H1 (cell line): ENCODE measurements at regions not wholly inside any gene's neighbourhood (a gene's known extent, or its start where the extent isn't known, plus 50 kb on each side); places are given as distances from the start of the nearest gene placed in this dataset.

Experiments
- CTCF ChIA-PET: fragments of 300-600 bp; sonication (Branson Sonifier 250); formaldehyde crosslinking; loops from one replicate; lab custom pipeline; 2021; ENCODE audit not compliant: partially characterized antibody; lab: Charles Lee
- POLR2A ChIA-PET: fragments of 300-600 bp; sonication (Branson Sonifier 250); formaldehyde crosslinking; loops from one replicate; lab custom pipeline; 2021; ENCODE audit warnings: inconsistent platforms; ENCODE audit not compliant: partially characterized antibody; lab: Charles Lee
- DNase-seq, 2 experiments: peaks; one replicate each; pipeline versions ENCODE4 v3.0.0 to v3.0.0-alpha.2; 2010 to 2022; ENCODE audit warnings: low spot score in 2 of 2, low read depth in 1 of 2, mixed read lengths in 1 of 2
- FAIRE-seq: peaks from 2 replicates; lab custom pipeline; 2011; peaks lifted over from hg19 to GRCh38; lab: Jason Lieb, UNC
- H2AFZ ChIP-seq: 2 replicates; pipeline ENCODE4 v1.8.1; 2012; ENCODE audit warnings: low read length, inconsistent platforms
- H2AK5ac ChIP-seq: 2 replicates; pipeline ENCODE4 v1.6.1; 2013; ENCODE audit warnings: low read depth, low read length
- H2BK120ac ChIP-seq: replicated peaks from 2 replicates; pipeline ENCODE3; 2013; ENCODE audit warnings: low read depth, low read length, inconsistent platforms
- H2BK12ac ChIP-seq: 2 replicates; pipeline ENCODE4 v1.6.1; 2013; ENCODE audit warnings: low read depth, low read length
- H2BK15ac ChIP-seq: 2 replicates; pipeline ENCODE4 v1.6.1; 2013; ENCODE audit warnings: low read length
- H2BK20ac ChIP-seq: 2 replicates; pipeline ENCODE4 v1.6.1; 2013; ENCODE audit warnings: low read length
- H2BK5ac ChIP-seq: 2 replicates; pipeline ENCODE4 v1.6.1; 2013; ENCODE audit warnings: low read depth, low read length
- H3K14ac ChIP-seq: 2 replicates; pipeline ENCODE4 v1.6.1; 2013; ENCODE audit warnings: inconsistent platforms; ENCODE audit not compliant: insufficient read length
- H3K18ac ChIP-seq: 2 replicates; pipeline ENCODE4 v1.6.1; 2013; ENCODE audit warnings: low read length; ENCODE audit errors: extremely low read depth
- H3K23ac ChIP-seq: 2 replicates; pipeline ENCODE4 v1.6.1; 2013; ENCODE audit warnings: inconsistent platforms; ENCODE audit not compliant: insufficient read length
- H3K23me2 ChIP-seq: 2 replicates; pipeline ENCODE4 v1.6.1; 2013; ENCODE audit warnings: low read depth, low read length
- H3K27ac ChIP-seq: 2 replicates; pipeline ENCODE4 v1.6.1; 2011; ENCODE audit warnings: low read depth, low read length, inconsistent platforms
- H3K27me3 ChIP-seq, 4 experiments: replicated peaks in 1 of 4; 1 replicate in 1 of 4; 2 replicates in 3 of 4; pipeline versions ENCODE4 v1.6.1 to v1.8.1; 2011 to 2013; ENCODE audit warnings: low read length in 3 of 4, mild to moderate bottlenecking in 3 of 4, inconsistent platforms in 2 of 4, mixed read lengths in 2 of 4, moderate library complexity in 1 of 4; ENCODE audit not compliant: control insufficient read depth in 3 of 4, insufficient read depth in 3 of 4; ENCODE audit errors: extremely low read depth in 1 of 4
- H3K36me3 ChIP-seq, 4 experiments: 2 replicates each; pipeline versions ENCODE4 v1.6.1 to v1.8.1; 2011 to 2013; ENCODE audit warnings: mild to moderate bottlenecking in 4 of 4, low read length in 3 of 4, moderate library complexity in 2 of 4, control low read depth in 1 of 4, inconsistent platforms in 1 of 4; ENCODE audit not compliant: insufficient read depth in 4 of 4, control insufficient read depth in 2 of 4
- H3K4ac ChIP-seq: replicated peaks from 2 replicates; pipeline ENCODE3; 2013; ENCODE audit warnings: low read length, low read depth, mixed read lengths, inconsistent platforms; ENCODE audit not compliant: insufficient read length
- H3K4me1 ChIP-seq, 4 experiments: replicated peaks in 1 of 4; 1 replicate in 1 of 4; 2 replicates in 3 of 4; pipeline versions ENCODE4 v1.6.1 to v1.8.1; 2011 to 2013; ENCODE audit warnings: low read length in 3 of 4, inconsistent platforms in 2 of 4, mixed read lengths in 1 of 4; ENCODE audit not compliant: insufficient read depth in 4 of 4, control insufficient read depth in 3 of 4
- H3K4me2 ChIP-seq, 2 experiments: 2 replicates each; pipeline versions ENCODE4 v1.6.1 to v1.8.1; 2011 to 2013; ENCODE audit warnings: low read depth in 2 of 2, low read length in 2 of 2, control low read depth in 1 of 2, inconsistent platforms in 1 of 2, mild to moderate bottlenecking in 1 of 2; ENCODE audit not compliant: insufficient read depth in 1 of 2
- H3K4me3 ChIP-seq, 4 experiments: fragments of 200-600, 300-600 bp in 1 of 4; sonication (generic), shearing (Covaris generic), sonication (Bioruptor Twin) in 1 of 4; 2 replicates each; pipeline versions ENCODE4 v1.5.1 to v1.8.1; 2011 to 2016; ENCODE audit warnings: low read length in 4 of 4, low read depth in 3 of 4, control low read depth in 2 of 4, inconsistent platforms in 2 of 4, mild to moderate bottlenecking in 2 of 4, mixed read lengths in 1 of 4, moderate library complexity in 1 of 4; ENCODE audit not compliant: insufficient read depth in 2 of 4; ENCODE audit errors: extremely low read depth in 1 of 4
- H3K56ac ChIP-seq: replicated peaks from 2 replicates; pipeline ENCODE3; 2013; ENCODE audit warnings: low read depth, mild to moderate bottlenecking, mixed read lengths, low read length, inconsistent platforms; ENCODE audit not compliant: insufficient read length
- H3K79me1 ChIP-seq: 2 replicates; pipeline ENCODE4 v1.6.1; 2013; ENCODE audit warnings: low read depth, low read length, control low read depth
- H3K79me2 ChIP-seq, 2 experiments: 2 replicates each; pipeline versions ENCODE4 v1.6.1 to v1.8.1; 2012 to 2013; ENCODE audit warnings: low read length in 2 of 2, mild to moderate bottlenecking in 2 of 2, inconsistent platforms in 1 of 2; ENCODE audit not compliant: insufficient read depth in 2 of 2, control insufficient read depth in 1 of 2
- H3K9ac ChIP-seq, 4 experiments: replicated peaks in 1 of 4; 1 replicate in 1 of 4; 2 replicates in 3 of 4; pipeline versions ENCODE4 v1.6.1 to v1.8.1; 2011 to 2013; ENCODE audit warnings: low read depth in 3 of 4, low read length in 3 of 4, control low read depth in 2 of 4, mild to moderate bottlenecking in 2 of 4, moderate library complexity in 2 of 4, inconsistent platforms in 1 of 4; ENCODE audit errors: extremely low read depth in 1 of 4
- H3K9me3 ChIP-seq, 2 experiments: 2 replicates each; pipeline versions ENCODE4 v1.6.1 to v1.8.1; 2012 to 2013; ENCODE audit warnings: mild to moderate bottlenecking in 2 of 2, moderate library complexity in 2 of 2, control low read depth in 1 of 2, inconsistent platforms in 1 of 2, low read depth in 1 of 2, low read length in 1 of 2, mixed read lengths in 1 of 2; ENCODE audit not compliant: insufficient read depth in 2 of 2
- H4K20me1 ChIP-seq, 2 experiments: replicated peaks in 1 of 2; 2 replicates each; pipeline versions ENCODE3 to v1.8.1; 2011 to 2013; ENCODE audit warnings: inconsistent platforms in 2 of 2, low read length in 2 of 2, mild to moderate bottlenecking in 1 of 2; ENCODE audit not compliant: insufficient read depth in 2 of 2, control insufficient read depth in 1 of 2
- H4K5ac ChIP-seq: 2 replicates; pipeline ENCODE4 v1.6.1; 2013; ENCODE audit warnings: low read length, low read depth, mixed read lengths, inconsistent platforms; ENCODE audit not compliant: insufficient read length
- H4K8ac ChIP-seq: 2 replicates; pipeline ENCODE4 v1.8.0; 2013; ENCODE audit warnings: mild to moderate bottlenecking, moderate library complexity, low read length, inconsistent platforms; ENCODE audit not compliant: insufficient read depth; ENCODE audit errors: extremely low read depth
- H4K91ac ChIP-seq: replicated peaks from 2 replicates; pipeline ENCODE3; 2013; ENCODE audit warnings: low read length, mixed read lengths, inconsistent platforms; ENCODE audit not compliant: insufficient read length
- CEBPB ChIP-seq: IDR thresholded peaks from 2 replicates; pipeline ENCODE4 v1.6.1; 2012; ENCODE audit warnings: low read depth, low read length
- CHD1 ChIP-seq: IDR thresholded peaks from 2 replicates; pipeline ENCODE4 v1.6.1; 2012; ENCODE audit warnings: low read depth, low read length, improper control_type of control experiment
- CHD2 ChIP-seq: IDR thresholded peaks from 2 replicates; pipeline ENCODE4 v1.6.1; 2012; ENCODE audit warnings: low read length, improper control_type of control experiment
- FOSL1 ChIP-seq: IDR thresholded peaks from 2 replicates; pipeline ENCODE4 v1.6.1; 2011; ENCODE audit warnings: mild to moderate bottlenecking, low read depth, low read length, moderate library complexity; ENCODE audit not compliant: insufficient read depth
- JUN ChIP-seq: IDR thresholded peaks from 2 replicates; pipeline ENCODE4 v1.6.1; 2011; ENCODE audit warnings: low read depth, mild to moderate bottlenecking, improper control_type of control experiment, low read length
- KDM4A ChIP-seq: IDR thresholded peaks from one replicate; pipeline ENCODE4 v1.7.1; 2012; ENCODE audit warnings: low read depth, mild to moderate bottlenecking, moderate library complexity, low read length, inconsistent platforms; ENCODE audit not compliant: severe bottlenecking
- RAD21 ChIP-seq, 2 experiments: IDR thresholded peaks in 1 of 2; conservative IDR thresholded peaks in 1 of 2; 2 replicates each; pipeline ENCODE4 v1.6.1; 2011; ENCODE audit warnings: low read depth in 2 of 2, low read length in 2 of 2, improper control_type of control experiment in 1 of 2, inconsistent platforms in 1 of 2, mild to moderate bottlenecking in 1 of 2, moderate library complexity in 1 of 2
- TAF1 ChIP-seq: IDR thresholded peaks from 2 replicates; pipeline ENCODE4 v1.6.1; 2011; ENCODE audit warnings: mild to moderate bottlenecking, low read depth, low read length
- TCF12 ChIP-seq: IDR thresholded peaks from 2 replicates; pipeline ENCODE4 v1.6.1; 2011; ENCODE audit warnings: low read depth, mild to moderate bottlenecking, low read length
- WGBS, 2 experiments: shearing (Covaris generic) in 1 of 2; methylation state at CpG; one replicate each; pipeline versions ENCODE4 v1.1.6 to v1.1.7; 2013 to 2015; ENCODE audit warnings: low lambda C conversion rate in 2 of 2, mixed read lengths in 2 of 2, inconsistent platforms in 1 of 2, low coverage in 1 of 2, missing lambda C conversion rate in 1 of 2; ENCODE audit not compliant: insufficient replicate concordance in 2 of 2, insufficient coverage in 1 of 2, insufficient read length in 1 of 2; ENCODE audit errors: extremely low coverage in 1 of 2, missing lambda C conversion rate in 1 of 2; 5-methylcytosine and 5-hydroxymethylcytosine counted together
- TF ChIP-seq, protein P1 (sequence below): IDR thresholded peaks from 2 replicates; pipeline ENCODE4 v1.6.1; 2011; ENCODE audit warnings: low read depth, mild to moderate bottlenecking, low read length; ENCODE audit not compliant: insufficient read depth

GRCh38 chr13:106630162-106630561 is 62.2 kb upstream of the ARGLU1 start:
- FAIRE-seq (no peak), DNase-seq (no peak)
- Histone ChIP-seq H3K9ac (no peak overlapping the region), H4K20me1 (no peaks in the 10 kb centered on the region), H4K8ac (no peak overlapping the region), H3K23me2 (no peaks in the 10 kb centered on the region), H2BK15ac (no peak overlapping the region), H3K27ac (no peak overlapping the region), H2BK12ac (no peak overlapping the region), H3K4ac (no peak overlapping the region), H3K4me3 (no peak overlapping the region), H2BK5ac (no peak overlapping the region), H3K36me3 (no peaks in the 10 kb centered on the region), H3K56ac (no peak overlapping the region), H2AK5ac (no peak overlapping the region), H3K23ac (no peak overlapping the region), H2AFZ (no peak overlapping the region), H2BK20ac (no peak overlapping the region), H3K27me3 (no peaks in the 10 kb centered on the region), H3K79me2 (no peaks in the 10 kb centered on the region), H3K9me3 (no peaks in the 10 kb centered on the region), H3K14ac (no peak overlapping the region), H3K79me1 (no peaks in the 10 kb centered on the region), H3K4me1 (no peaks in the 10 kb centered on the region), H3K18ac (no peak overlapping the region), H4K91ac (no peak overlapping the region), H2BK120ac (no peak overlapping the region), H4K5ac (no peak overlapping the region), H3K4me2 (no peak overlapping the region)
- ChIA-PET POLR2A (no interaction called here), CTCF (interaction anchor here (0.6 to 4.3 kb wide), 4 partner anchors 9 to 345 kb away, joined by 3 to 36 read pairs (median 4); no protein-coding TSS in a partner anchor)
- WGBS, 2 experiments = 93% methylated on average over 5 of the region's 5 CpGs; no CpG with 5 or more reads in 1 of the 2 experiments
- TF ChIP-seq JUN = no peak
- no peak for TF ChIP-seq FOSL1
- TF ChIP-seq TAF1 = no peak
- no peak for TF ChIP-seq CHD2
- no peak for TF ChIP-seq CEBPB
- TF ChIP-seq TCF12 = no peak
- no peak for TF ChIP-seq CHD1
- TF ChIP-seq, protein P1, sequence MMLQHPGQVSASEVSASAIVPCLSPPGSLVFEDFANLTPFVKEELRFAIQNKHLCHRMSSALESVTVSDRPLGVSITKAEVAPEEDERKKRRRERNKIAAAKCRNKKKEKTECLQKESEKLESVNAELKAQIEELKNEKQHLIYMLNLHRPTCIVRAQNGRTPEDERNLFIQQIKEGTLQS = no peak
- no peak for TF ChIP-seq RAD21 (IDR thresholded peaks at IDR 0.05 in 1 of 2, conservative IDR thresholded peaks at IDR 0.05 in 1 of 2; ENCODE audit: low read depth in 2 of 2, low read length in 2 of 2)
- no peak for TF ChIP-seq KDM4A
